ENCODE measurements at regions not wholly inside any gene's neighbourhood (a gene's known extent, or its start where the extent isn't known, plus 50 kb on each side); places are given as distances from the start of the nearest gene placed in this dataset.
A peak's percentile ranks its signal among the peaks of the same experiment; 100 is the strongest.
"Not testable (repeated sequence)": the region's sequence is repeated elsewhere in the genome, so short reads cannot be mapped to it uniquely, and the experiment has no call there.

DNA sequence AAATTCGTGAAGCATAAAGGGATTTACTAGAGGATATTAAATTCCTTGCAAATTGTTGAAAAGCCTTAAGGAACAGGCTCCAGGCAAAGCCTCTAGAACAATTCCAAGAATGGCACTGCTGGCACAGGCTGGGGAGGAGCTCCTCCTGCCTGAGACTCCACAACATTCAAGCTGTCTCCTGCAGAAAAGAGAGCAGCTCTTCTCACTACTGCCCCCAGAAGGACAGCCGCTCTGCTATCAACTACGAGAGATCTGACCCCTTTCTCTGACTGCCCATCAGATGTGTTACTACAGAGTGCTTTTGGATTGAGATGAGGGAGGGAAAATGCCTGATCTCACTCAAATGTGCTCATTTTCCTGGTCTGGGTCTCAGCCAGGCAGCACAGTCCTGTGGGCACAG is 269.9 kb downstream of the RPIA start:
- H3K9me3 Mint-ChIP-seq (ENCODE audit: unreplicated experiment); POLR2A ChIA-PET; H3K27ac Mint-ChIP-seq (ENCODE audit: unreplicated experiment); H3K4me3 Mint-ChIP-seq (ENCODE audit: unreplicated experiment); H3K4me1 ChIP-seq; H3K4me1 Mint-ChIP-seq (ENCODE audit: low read depth, unreplicated experiment); H3K27me3 ChIP-seq (replicated peaks; ENCODE audit: control insufficient read depth, insufficient read depth, low read length); H3K36me3 Mint-ChIP-seq (ENCODE audit: insufficient read depth, unreplicated experiment); BruUV-seq (replicated peaks); intact Hi-C loops (cut with micrococcal nuclease; ENCODE audit: unreplicated experiment); H3K27me3 Mint-ChIP-seq (ENCODE audit: insufficient read depth, unreplicated experiment); H3K9me3 ChIP-seq; H3K36me3 ChIP-seq (ENCODE audit: control insufficient read depth, insufficient read depth, low read length); H3K4me3 ChIP-seq (ENCODE audit: low read depth, low read length): not testable (repeated sequence)
- DNase-seq = peak in 1 of 2 experiments; percentile 19
- TF ChIP-seq, protein P1, sequence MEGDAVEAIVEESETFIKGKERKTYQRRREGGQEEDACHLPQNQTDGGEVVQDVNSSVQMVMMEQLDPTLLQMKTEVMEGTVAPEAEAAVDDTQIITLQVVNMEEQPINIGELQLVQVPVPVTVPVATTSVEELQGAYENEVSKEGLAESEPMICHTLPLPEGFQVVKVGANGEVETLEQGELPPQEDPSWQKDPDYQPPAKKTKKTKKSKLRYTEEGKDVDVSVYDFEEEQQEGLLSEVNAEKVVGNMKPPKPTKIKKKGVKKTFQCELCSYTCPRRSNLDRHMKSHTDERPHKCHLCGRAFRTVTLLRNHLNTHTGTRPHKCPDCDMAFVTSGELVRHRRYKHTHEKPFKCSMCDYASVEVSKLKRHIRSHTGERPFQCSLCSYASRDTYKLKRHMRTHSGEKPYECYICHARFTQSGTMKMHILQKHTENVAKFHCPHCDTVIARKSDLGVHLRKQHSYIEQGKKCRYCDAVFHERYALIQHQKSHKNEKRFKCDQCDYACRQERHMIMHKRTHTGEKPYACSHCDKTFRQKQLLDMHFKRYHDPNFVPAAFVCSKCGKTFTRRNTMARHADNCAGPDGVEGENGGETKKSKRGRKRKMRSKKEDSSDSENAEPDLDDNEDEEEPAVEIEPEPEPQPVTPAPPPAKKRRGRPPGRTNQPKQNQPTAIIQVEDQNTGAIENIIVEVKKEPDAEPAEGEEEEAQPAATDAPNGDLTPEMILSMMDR (IDR thresholded peaks at IDR 0.05; ENCODE audit: insufficient read depth in 1 of 2, low read depth in 1 of 2, low read length in 1 of 2, severe bottlenecking in 1 of 2, unreplicated experiment in 1 of 2) = peak in 1 of 2 experiments; percentile 8
- CTCF ChIA-PET = interaction anchor here (0.7 to 1.1 kb wide), 3 partner anchors 8 to 81 kb away, joined by 3 to 9 read pairs (median 5); no protein-coding TSS in a partner anchor

DNA sequence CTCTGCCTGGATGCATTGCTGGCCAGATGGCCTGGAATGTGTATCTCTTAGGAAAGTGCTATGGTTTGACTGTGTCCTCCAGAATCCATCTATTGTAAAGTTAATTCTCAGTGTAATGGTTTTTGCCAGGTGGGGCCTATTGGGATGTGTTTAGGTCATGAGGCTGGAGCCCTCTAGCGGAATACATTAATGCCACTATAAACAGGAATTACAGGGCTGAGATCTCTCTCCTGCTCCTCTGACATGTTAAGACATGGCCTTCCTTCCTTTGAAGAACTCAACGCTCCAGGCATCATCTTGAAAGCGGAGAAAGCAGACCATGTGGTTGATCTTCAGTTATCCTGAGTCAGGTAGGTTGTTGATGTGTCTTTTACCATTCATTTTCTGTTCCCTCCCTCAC is 276.4 kb downstream of the RPIA start:
- H3K4me1 ChIP-seq = no peaks in the 10 kb centered on the region
- Mint-ChIP-seq H3K27ac (ENCODE audit: unreplicated experiment) (no peak overlapping the region), H3K27me3 (ENCODE audit: insufficient read depth, unreplicated experiment) (peaks cover 4% of the 10 kb centered on the region), H3K9me3 (ENCODE audit: unreplicated experiment) (no peaks in the 10 kb centered on the region), H3K4me1 (ENCODE audit: low read depth, unreplicated experiment) (no peaks in the 10 kb centered on the region), H3K4me3 (ENCODE audit: unreplicated experiment) (no peak overlapping the region), H3K36me3 (ENCODE audit: insufficient read depth, unreplicated experiment) (no peaks in the 10 kb centered on the region)
- H3K4me3 ChIP-seq (ENCODE audit: low read depth, low read length) = no peak overlapping the region
- intact Hi-C loops (cut with micrococcal nuclease; ENCODE audit: unreplicated experiment) = loop anchor here (2.0 to 5.0 kb wide), 2 partner anchors 65 to 91 kb away; no protein-coding TSS in a partner anchor
- ChIA-PET CTCF (no interaction called here), POLR2A (no interaction called here)
- no peaks in the 10 kb centered on the region for H3K36me3 ChIP-seq (ENCODE audit: control insufficient read depth, insufficient read depth, low read length)
- H3K27me3 ChIP-seq (replicated peaks; ENCODE audit: control insufficient read depth, insufficient read depth, low read length) = no peaks in the 10 kb centered on the region; the same call in 1 of the 2 replicates
- DNase-seq = peak in 1 of 2 experiments; percentile 21
- TF ChIP-seq, protein P1 (IDR thresholded peaks at IDR 0.05; ENCODE audit: insufficient read depth in 1 of 2, low read depth in 1 of 2, low read length in 1 of 2, severe bottlenecking in 1 of 2, unreplicated experiment in 1 of 2) = peak; percentile 39 to 49
- BruUV-seq (replicated peaks) = no TSS peak
- no peaks in the 10 kb centered on the region for H3K9me3 ChIP-seq

DNA sequence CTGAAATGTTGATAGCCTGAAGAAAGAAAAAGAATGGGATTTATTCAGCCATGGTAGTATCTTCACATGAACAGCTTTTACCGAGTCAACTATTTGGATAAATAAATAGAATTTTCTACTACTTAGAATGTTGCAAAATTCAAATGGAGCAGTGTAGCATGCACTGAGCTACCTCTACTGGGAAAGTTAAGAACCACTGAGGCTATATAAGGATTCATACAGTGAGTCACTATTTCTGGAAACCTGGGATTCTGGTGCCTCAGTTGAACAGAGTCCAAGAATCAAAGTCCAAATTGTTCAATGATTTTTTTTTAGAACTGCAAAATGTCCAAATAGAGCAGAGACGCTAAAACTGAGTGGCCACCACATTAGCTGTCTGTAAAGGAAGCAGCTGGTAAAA is 286.5 kb downstream of the RPIA start:
- H3K36me3 Mint-ChIP-seq (ENCODE audit: insufficient read depth, unreplicated experiment); H3K9me3 Mint-ChIP-seq (ENCODE audit: unreplicated experiment); H3K27me3 ChIP-seq (replicated peaks; ENCODE audit: control insufficient read depth, insufficient read depth, low read length); POLR2A ChIA-PET; H3K4me3 Mint-ChIP-seq (ENCODE audit: unreplicated experiment); intact Hi-C loops (cut with micrococcal nuclease; ENCODE audit: unreplicated experiment); H3K4me1 Mint-ChIP-seq (ENCODE audit: low read depth, unreplicated experiment); BruUV-seq (replicated peaks); H3K9me3 ChIP-seq; H3K4me1 ChIP-seq; H3K36me3 ChIP-seq (ENCODE audit: control insufficient read depth, insufficient read depth, low read length); H3K4me3 ChIP-seq (ENCODE audit: low read depth, low read length); H3K27ac Mint-ChIP-seq (ENCODE audit: unreplicated experiment); DNase-seq; CTCF ChIA-PET: not testable (repeated sequence)
- H3K27me3 Mint-ChIP-seq (ENCODE audit: insufficient read depth, unreplicated experiment) = peaks cover 22% of the 10 kb centered on the region

DNA sequence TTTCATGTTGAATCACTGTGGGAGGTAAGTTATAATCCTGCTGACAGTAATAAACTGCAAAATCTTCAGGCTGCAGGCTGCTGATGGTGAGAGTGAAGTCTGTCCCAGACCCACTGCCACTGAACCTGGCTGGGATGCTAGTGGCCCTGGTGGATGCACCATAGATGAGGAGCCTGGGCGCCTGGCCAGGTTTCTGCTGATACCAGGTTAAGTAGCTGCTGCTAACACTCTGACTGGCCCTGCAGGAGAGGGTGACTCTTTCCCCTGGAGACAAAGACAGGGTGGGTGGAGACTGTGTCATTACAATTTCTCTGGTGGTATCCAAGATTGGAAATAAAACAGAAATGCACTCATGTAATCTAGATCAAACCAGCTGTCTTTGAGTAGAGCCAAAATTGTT is 287.0 kb downstream of the RPIA start:
- H3K9me3 Mint-ChIP-seq (ENCODE audit: unreplicated experiment); BruUV-seq (replicated peaks); H3K36me3 Mint-ChIP-seq (ENCODE audit: insufficient read depth, unreplicated experiment); H3K4me1 Mint-ChIP-seq (ENCODE audit: low read depth, unreplicated experiment); intact Hi-C loops (cut with micrococcal nuclease; ENCODE audit: unreplicated experiment); CTCF ChIA-PET; POLR2A ChIA-PET; H3K27me3 ChIP-seq (replicated peaks; ENCODE audit: control insufficient read depth, insufficient read depth, low read length); DNase-seq; H3K36me3 ChIP-seq (ENCODE audit: control insufficient read depth, insufficient read depth, low read length); H3K4me1 ChIP-seq; H3K9me3 ChIP-seq; H3K27ac Mint-ChIP-seq (ENCODE audit: unreplicated experiment); H3K4me3 ChIP-seq (ENCODE audit: low read depth, low read length); H3K4me3 Mint-ChIP-seq (ENCODE audit: unreplicated experiment): not testable (repeated sequence)
- peaks cover 22% of the 10 kb centered on the region for H3K27me3 Mint-ChIP-seq (ENCODE audit: insufficient read depth, unreplicated experiment)

DNA sequence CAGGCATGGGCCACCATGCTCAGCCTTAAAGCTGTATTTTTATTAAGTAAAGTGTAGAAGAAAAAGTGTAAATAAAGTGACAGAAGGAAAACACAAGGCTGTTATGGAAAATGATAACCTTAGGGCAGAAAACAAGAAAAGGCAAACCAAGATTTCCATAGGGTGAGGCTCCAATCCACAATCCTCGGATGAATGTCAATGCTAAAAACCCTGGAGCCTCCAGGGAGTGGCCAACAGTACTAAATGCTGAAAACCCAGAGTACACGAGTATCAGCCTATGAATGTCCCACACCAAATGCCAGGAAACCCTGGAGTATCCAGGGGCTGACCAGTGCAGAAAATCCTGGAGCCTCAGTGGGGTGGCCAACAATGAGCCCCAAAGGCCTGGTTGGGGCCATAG is 292.6 kb downstream of the RPIA start:
- H3K9me3 Mint-ChIP-seq (ENCODE audit: unreplicated experiment); CTCF ChIA-PET; H3K36me3 Mint-ChIP-seq (ENCODE audit: insufficient read depth, unreplicated experiment); H3K27ac Mint-ChIP-seq (ENCODE audit: unreplicated experiment); DNase-seq; H3K4me3 ChIP-seq (ENCODE audit: low read depth, low read length); H3K9me3 ChIP-seq; H3K36me3 ChIP-seq (ENCODE audit: control insufficient read depth, insufficient read depth, low read length); BruUV-seq (replicated peaks); intact Hi-C loops (cut with micrococcal nuclease; ENCODE audit: unreplicated experiment); POLR2A ChIA-PET; H3K4me3 Mint-ChIP-seq (ENCODE audit: unreplicated experiment); H3K4me1 Mint-ChIP-seq (ENCODE audit: low read depth, unreplicated experiment); H3K4me1 ChIP-seq; H3K27me3 ChIP-seq (replicated peaks; ENCODE audit: control insufficient read depth, insufficient read depth, low read length): not testable (repeated sequence)
- H3K27me3 Mint-ChIP-seq (ENCODE audit: insufficient read depth, unreplicated experiment) = peaks cover 23% of the 10 kb centered on the region
